ENCODE measurements at regions not wholly inside any gene's neighbourhood (a gene's known extent, or its start where the extent isn't known, plus 50 kb on each side); places are given as distances from the start of the nearest gene placed in this dataset.
"Not testable (repeated sequence)": the region's sequence is repeated elsewhere in the genome, so short reads cannot be mapped to it uniquely, and the experiment has no call there.

DNA sequence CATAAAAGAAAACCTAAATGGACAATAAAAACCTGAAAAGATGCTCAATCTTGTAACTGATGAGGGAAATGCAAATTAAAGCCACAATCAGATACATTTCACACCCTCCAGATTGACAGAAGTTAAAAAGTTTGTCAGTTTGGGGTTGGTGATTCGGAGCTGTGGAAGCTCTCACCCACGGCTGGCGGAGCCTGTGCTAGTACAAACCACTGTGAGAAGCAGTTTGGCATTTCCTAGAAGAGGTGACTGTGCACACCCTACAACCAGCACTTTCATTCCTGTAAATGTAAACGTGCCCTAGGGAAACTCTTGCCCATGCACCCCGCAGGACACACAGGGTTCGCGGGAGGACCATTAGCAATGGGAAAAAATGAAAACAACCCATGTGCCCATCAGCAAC is 114.1 kb downstream of the BMS1 start:
- POLR2A ChIA-PET: no interaction called here
- Histone ChIP-seq H3K36me3 (ENCODE audit: control insufficient read depth, insufficient read depth, low read length) (no peaks in the 10 kb centered on the region), H3K4me3 (ENCODE audit: low read depth, low read length) (no peak overlapping the region), H3K27me3 (ENCODE audit: control insufficient read depth, insufficient read depth, low read length) (peaks cover 13% of the 10 kb centered on the region)
- no peak for DNase-seq (ENCODE audit: low read depth)
- CTCF ChIA-PET: no interaction called here
- TF ChIP-seq, protein P1, sequence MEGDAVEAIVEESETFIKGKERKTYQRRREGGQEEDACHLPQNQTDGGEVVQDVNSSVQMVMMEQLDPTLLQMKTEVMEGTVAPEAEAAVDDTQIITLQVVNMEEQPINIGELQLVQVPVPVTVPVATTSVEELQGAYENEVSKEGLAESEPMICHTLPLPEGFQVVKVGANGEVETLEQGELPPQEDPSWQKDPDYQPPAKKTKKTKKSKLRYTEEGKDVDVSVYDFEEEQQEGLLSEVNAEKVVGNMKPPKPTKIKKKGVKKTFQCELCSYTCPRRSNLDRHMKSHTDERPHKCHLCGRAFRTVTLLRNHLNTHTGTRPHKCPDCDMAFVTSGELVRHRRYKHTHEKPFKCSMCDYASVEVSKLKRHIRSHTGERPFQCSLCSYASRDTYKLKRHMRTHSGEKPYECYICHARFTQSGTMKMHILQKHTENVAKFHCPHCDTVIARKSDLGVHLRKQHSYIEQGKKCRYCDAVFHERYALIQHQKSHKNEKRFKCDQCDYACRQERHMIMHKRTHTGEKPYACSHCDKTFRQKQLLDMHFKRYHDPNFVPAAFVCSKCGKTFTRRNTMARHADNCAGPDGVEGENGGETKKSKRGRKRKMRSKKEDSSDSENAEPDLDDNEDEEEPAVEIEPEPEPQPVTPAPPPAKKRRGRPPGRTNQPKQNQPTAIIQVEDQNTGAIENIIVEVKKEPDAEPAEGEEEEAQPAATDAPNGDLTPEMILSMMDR (IDR thresholded peaks at IDR 0.05; ENCODE audit: insufficient read depth, low read depth, low read length): no peak

DNA sequence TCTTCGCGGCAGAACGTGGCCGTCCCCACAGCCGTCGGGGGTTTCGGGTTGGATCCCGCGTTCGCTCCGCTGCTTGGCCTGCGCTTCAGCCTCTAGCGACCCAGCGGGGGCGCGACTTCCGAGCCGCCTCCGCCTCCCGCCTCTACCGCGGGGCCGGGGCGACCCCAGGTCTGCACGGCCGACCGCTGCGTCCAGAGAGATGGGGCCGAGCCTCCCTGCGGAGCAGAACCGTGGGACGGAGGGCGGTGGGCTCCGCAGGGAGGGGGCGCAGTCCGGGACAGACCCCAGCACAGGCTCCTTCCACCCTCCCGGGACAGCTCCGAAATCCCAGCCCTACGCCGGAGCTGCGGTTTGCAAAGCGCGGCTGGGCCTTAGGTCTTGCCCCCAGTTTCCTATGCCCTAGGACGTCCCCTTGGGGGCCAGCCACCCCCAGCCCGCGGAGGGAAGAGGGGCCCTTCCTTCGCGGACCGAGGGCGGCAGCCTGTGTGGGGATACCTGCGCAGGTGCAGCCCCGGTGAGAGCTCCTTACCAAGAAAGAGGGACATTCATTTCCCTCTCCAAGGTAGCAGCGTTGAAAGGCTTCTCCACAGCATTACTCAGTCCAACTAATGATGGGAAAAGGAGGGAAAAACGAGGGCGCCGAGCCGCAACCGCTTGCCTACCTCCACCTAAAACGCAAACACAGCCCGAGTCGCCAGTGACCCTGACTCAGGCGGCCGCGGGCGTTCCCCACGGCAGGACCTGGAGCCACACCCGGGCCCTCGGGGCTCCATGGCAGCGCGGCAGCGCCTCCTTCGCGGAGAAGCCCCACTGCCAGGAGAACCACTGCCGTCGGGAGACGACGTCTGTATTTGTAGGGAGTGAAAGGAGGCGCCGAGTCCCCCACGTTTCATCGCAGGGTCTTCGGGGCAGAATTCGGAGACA is 115.7 kb downstream of the BMS1 start:
- no peak for DNase-seq (ENCODE audit: low read depth)
- TF ChIP-seq, protein P1 (IDR thresholded peaks at IDR 0.05; ENCODE audit: insufficient read depth, low read depth, low read length): no peak
- ChIA-PET CTCF (no interaction called here), POLR2A (no interaction called here)
- Histone ChIP-seq H3K27me3 (ENCODE audit: control insufficient read depth, insufficient read depth, low read length) (peaks cover 13% of the 10 kb centered on the region), H3K36me3 (ENCODE audit: control insufficient read depth, insufficient read depth, low read length) (no peaks in the 10 kb centered on the region), H3K4me3 (ENCODE audit: low read depth, low read length) (no peak overlapping the region)

DNA sequence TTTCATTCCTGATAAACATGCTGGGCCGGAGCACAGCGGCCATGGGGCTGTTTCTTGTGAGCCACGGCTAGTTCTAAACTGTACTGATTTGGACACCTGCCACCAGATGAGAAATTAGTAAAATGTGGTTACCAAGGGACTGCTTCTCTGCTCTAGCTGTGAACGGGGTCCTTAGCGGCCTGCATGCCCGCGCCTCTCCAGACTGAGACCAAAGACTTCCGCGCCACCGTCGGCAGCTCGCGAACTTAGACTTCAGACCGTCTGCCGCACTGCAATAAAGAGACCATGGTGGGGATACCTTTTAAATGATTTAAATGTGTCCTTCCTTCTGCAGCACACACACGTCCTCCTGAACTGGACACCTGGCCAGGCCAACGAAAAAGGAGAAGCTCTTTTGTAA is 116.4 kb downstream of the BMS1 start:
- Histone ChIP-seq H3K36me3 (ENCODE audit: control insufficient read depth, insufficient read depth, low read length) (no peaks in the 10 kb centered on the region), H3K27me3 (ENCODE audit: control insufficient read depth, insufficient read depth, low read length) (peaks cover 13% of the 10 kb centered on the region), H3K4me3 (ENCODE audit: low read depth, low read length) (no peak overlapping the region)
- DNase-seq (ENCODE audit: low read depth): no peak
- POLR2A ChIA-PET: no interaction called here
- CTCF ChIA-PET: no interaction called here
- TF ChIP-seq, protein P1 (IDR thresholded peaks at IDR 0.05; ENCODE audit: insufficient read depth, low read depth, low read length): no peak

DNA sequence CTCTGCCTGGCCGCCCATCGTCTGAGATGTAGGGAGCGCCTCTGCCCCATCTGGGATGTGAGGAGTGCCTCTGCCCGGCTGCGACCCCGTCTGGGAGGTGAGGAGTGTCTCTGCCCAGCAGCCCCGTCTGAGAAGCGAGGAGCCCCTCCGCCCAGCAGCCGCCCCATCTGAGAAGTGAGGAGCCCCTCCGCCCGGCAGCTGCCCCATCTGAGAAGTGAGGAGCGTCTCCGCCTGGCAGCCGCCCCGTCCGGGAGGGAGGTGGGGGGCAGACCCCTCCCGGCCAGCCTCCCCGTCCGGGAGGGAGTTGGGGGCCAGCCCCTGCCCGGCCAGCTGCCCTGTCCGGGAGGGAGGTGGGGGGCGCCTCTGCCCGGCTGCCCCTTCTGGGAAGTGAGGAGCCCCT is 117.8 kb downstream of the BMS1 start:
- H3K27me3 ChIP-seq (ENCODE audit: control insufficient read depth, insufficient read depth, low read length): peaks cover 13% of the 10 kb centered on the region
- H3K4me3 ChIP-seq (ENCODE audit: low read depth, low read length); DNase-seq (ENCODE audit: low read depth); CTCF ChIA-PET; H3K36me3 ChIP-seq (ENCODE audit: control insufficient read depth, insufficient read depth, low read length); POLR2A ChIA-PET: not testable (repeated sequence)

DNA sequence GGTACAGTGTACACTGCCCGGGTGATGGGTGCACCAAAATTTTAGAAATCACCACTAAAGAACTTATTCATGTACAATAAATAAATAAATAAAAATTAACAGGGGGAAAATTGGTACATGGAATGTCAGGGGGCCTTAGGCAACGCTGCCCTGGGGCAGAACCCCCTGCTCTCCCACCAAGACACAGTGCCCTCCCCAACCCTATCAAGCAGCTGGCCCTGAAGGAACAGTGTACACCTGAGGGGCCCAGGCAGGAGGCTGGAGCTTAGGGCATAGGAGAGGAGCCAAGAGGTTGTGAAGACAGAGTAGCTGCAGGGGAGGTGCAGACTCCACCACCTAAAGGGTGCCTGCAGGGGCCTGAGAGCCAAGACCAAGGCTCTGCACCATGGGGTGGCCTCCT is 128.8 kb downstream of the BMS1 start:
- H3K27me3 ChIP-seq (ENCODE audit: control insufficient read depth, insufficient read depth, low read length): no peaks in the 10 kb centered on the region
- ChIA-PET POLR2A (no interaction called here), CTCF (no interaction called here)
- H3K4me3 ChIP-seq (ENCODE audit: low read depth, low read length): no peak overlapping the region
- TF ChIP-seq, protein P1 (IDR thresholded peaks at IDR 0.05; ENCODE audit: insufficient read depth, low read depth, low read length): no peak
- H3K36me3 ChIP-seq (ENCODE audit: control insufficient read depth, insufficient read depth, low read length): no peaks in the 10 kb centered on the region
- DNase-seq (ENCODE audit: low read depth): no peak

DNA sequence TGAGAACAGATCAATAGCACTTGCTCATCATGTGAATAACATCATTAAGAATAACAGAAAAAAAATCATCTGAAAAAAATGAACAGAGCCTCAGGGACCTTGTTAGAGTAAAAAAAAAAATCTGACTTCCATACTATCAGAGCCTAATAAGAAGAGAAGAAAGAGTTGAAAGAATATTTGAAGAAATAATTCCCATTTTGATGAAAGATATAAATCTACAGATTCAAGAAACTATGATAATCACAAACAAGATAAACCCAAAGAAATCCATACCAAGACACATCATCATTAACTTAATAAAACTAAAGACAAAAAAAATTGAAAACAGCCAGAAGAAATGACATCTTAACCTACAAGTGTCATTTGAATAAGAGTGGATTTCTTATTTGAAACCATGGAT is 134.4 kb downstream of the BMS1 start:
- Histone ChIP-seq H3K27me3 (ENCODE audit: control insufficient read depth, insufficient read depth, low read length) (no peaks in the 10 kb centered on the region), H3K4me3 (ENCODE audit: low read depth, low read length) (no peak overlapping the region), H3K36me3 (ENCODE audit: control insufficient read depth, insufficient read depth, low read length) (no peaks in the 10 kb centered on the region)
- CTCF ChIA-PET: interaction anchor here (0.6 kb wide), 1 partner anchor 187 kb away, joined by 3 read pairs; no protein-coding TSS in a partner anchor
- TF ChIP-seq, protein P1 (IDR thresholded peaks at IDR 0.05; ENCODE audit: insufficient read depth, low read depth, low read length): no peak
- POLR2A ChIA-PET: no interaction called here
- DNase-seq (ENCODE audit: low read depth): no peak

Measured in BJ (cell line).